ENCODE measurements at regions not wholly inside any gene's neighbourhood (a gene's known extent, or its start where the extent isn't known, plus 50 kb on each side); places are given as distances from the start of the nearest gene placed in this dataset.

GRCh38 chr14:41137741-41138140, 468.9 kb upstream of the LRFN5 start (continued):
- TF ChIP-seq REST (IDR thresholded peaks at IDR 0.05) (no peak), RARB (CRISPR knock-in tag; IDR thresholded peaks at IDR 0.05) (no peak)

GRCh38 chr14:41130274-41130673, 476.4 kb upstream of the LRFN5 start:
- Histone ChIP-seq H3K4me2 (no peak overlapping the region), H3K4me3 (no peak overlapping the region), H3K9me3 (no peaks in the 10 kb centered on the region), H3K27ac (no peak overlapping the region), H3K4me1 (no peaks in the 10 kb centered on the region)
- ChIA-PET CTCF (no interaction called here), POLR2A (no interaction called here)
- ATAC-seq (no peak), DNase-seq (ENCODE audit: low read depth in 1 of 2, low spot score in 1 of 2) (no peak), FAIRE-seq (no peak)
- 50% methylated on average over 2 of the region's 2 CpGs for WGBS (ENCODE audit: missing lambda C conversion rate)
- TF ChIP-seq RAD21 (conservative IDR thresholded peaks at IDR 0.05 in 1 of 2, IDR thresholded peaks at IDR 0.05 in 1 of 2) = no peak
- no peak for TF ChIP-seq FOSB (CRISPR knock-in tag; IDR thresholded peaks at IDR 0.05)
- no peak for TF ChIP-seq HDAC2 (IDR thresholded peaks at IDR 0.05)
- TF ChIP-seq, protein P1, sequence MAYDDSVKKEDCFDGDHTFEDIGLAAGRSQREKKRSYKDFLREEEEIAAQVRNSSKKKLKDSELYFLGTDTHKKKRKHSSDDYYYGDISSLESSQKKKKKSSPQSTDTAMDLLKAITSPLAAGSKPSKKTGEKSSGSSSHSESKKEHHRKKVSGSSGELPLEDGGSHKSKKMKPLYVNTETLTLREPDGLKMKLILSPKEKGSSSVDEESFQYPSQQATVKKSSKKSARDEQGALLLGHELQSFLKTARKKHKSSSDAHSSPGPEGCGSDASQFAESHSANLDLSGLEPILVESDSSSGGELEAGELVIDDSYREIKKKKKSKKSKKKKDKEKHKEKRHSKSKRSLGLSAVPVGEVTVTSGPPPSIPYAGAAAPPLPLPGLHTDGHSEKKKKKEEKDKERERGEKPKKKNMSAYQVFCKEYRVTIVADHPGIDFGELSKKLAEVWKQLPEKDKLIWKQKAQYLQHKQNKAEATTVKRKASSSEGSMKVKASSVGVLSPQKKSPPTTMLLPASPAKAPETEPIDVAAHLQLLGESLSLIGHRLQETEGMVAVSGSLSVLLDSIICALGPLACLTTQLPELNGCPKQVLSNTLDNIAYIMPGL (CRISPR knock-in tag; IDR thresholded peaks at IDR 0.05; ENCODE audit: borderline replicate concordance) = no peak
- TF ChIP-seq, protein P2, sequence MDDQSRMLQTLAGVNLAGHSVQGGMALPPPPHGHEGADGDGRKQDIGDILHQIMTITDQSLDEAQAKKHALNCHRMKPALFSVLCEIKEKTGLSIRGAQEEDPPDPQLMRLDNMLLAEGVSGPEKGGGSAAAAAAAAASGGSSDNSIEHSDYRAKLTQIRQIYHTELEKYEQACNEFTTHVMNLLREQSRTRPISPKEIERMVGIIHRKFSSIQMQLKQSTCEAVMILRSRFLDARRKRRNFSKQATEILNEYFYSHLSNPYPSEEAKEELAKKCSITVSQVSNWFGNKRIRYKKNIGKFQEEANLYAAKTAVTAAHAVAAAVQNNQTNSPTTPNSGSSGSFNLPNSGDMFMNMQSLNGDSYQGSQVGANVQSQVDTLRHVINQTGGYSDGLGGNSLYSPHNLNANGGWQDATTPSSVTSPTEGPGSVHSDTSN (IDR thresholded peaks at IDR 0.05) = no peak
- TF ChIP-seq SREBF2 (IDR thresholded peaks at IDR 0.05) = no peak
- TF ChIP-seq EHMT2 (IDR thresholded peaks at IDR 0.05; ENCODE audit: low read depth) = no peak
- no peak for TF ChIP-seq EHF (CRISPR knock-in tag; IDR thresholded peaks at IDR 0.05)
- no peak for TF ChIP-seq MAZ (IDR thresholded peaks at IDR 0.05; ENCODE audit: borderline replicate concordance, low read depth, low read length)

GRCh38 chr14:41120402-41120801, 486.3 kb upstream of the LRFN5 start:
- ChIA-PET CTCF (no interaction called here), POLR2A (no interaction called here)
- Histone ChIP-seq H3K4me1 (no peaks in the 10 kb centered on the region), H3K4me2 (no peak overlapping the region), H3K4me3 (no peak overlapping the region), H3K27ac (no peak overlapping the region), H3K9me3 (no peaks in the 10 kb centered on the region)
- FAIRE-seq (no peak), ATAC-seq (no peak), DNase-seq (ENCODE audit: low read depth in 1 of 2, low spot score in 1 of 2) (no peak)
- WGBS (ENCODE audit: missing lambda C conversion rate) = 7% methylated on average over 4 of the region's 4 CpGs
- TF ChIP-seq FOSB (CRISPR knock-in tag; IDR thresholded peaks at IDR 0.05) (no peak), CEBPB (IDR thresholded peaks at IDR 0.05) (no peak), REST (IDR thresholded peaks at IDR 0.05) (no peak)

Data from A549 (cell line).